ENCODE measurements at regions not wholly inside any gene's neighbourhood (a gene's known extent, or its start where the extent isn't known, plus 50 kb on each side); places are given as distances from the start of the nearest gene placed in this dataset.

- Histone ChIP-seq H2AK5ac (ENCODE audit: low read length, severe bottlenecking) (no peak overlapping the region), H2BK5ac (ENCODE audit: low read depth, low read length, poor library complexity, severe bottlenecking) (no peak overlapping the region), H3K4me1 (ENCODE audit: control insufficient read depth, insufficient read depth, low read depth, low read length) (peaks cover 27% of the 10 kb centered on the region), H3K79me1 (replicated peaks; ENCODE audit: low read length, poor library complexity, severe bottlenecking) (no peaks in the 10 kb centered on the region), H2BK120ac (ENCODE audit: low read depth, low read length) (no peak overlapping the region), H2BK12ac (ENCODE audit: low read length in 2 of 2) (no peak overlapping the region), H3K4me3 (ENCODE audit: insufficient read depth in 1 of 2, low read depth in 1 of 2, low read length in 2 of 2) (no peak overlapping the region), H3K4ac (ENCODE audit: low read depth in 1 of 2, low read length in 2 of 2) (no peak overlapping the region), H3K18ac (ENCODE audit: low read depth in 1 of 2, low read length in 2 of 2) (no peak overlapping the region), H2BK15ac (ENCODE audit: low read depth, poor library complexity, severe bottlenecking) (no peak overlapping the region), H3K23ac (ENCODE audit: low read length in 2 of 2) (no peak overlapping the region), H4K8ac (ENCODE audit: low read length) (no peak overlapping the region), H3K9ac (ENCODE audit: low read length) (no peak overlapping the region), H3K36me3 (ENCODE audit: control insufficient read depth in 1 of 2, insufficient read depth in 2 of 2, low read depth in 1 of 2, low read length in 2 of 2) (no peaks in the 10 kb centered on the region), H3K27me3 (ENCODE audit: control insufficient read depth in 1 of 2, insufficient read depth in 1 of 2, low read length in 2 of 2) (peaks cover 36 to 43% of the 10 kb centered on the region in 2 experiments), H3K4me2 (ENCODE audit: low read length, poor library complexity, severe bottlenecking) (no peak overlapping the region), H4K91ac (ENCODE audit: low read length) (no peak overlapping the region), H3K14ac (ENCODE audit: low read length in 2 of 2) (no peak overlapping the region), H3K27ac (ENCODE audit: low read length, poor library complexity, severe bottlenecking) (no peak overlapping the region), H2AFZ (ENCODE audit: low read depth, low read length) (no peak overlapping the region), H3K9me3 (ENCODE audit: control insufficient read depth, low read length) (peaks cover 9% of the 10 kb centered on the region)
- no peak for DNase-seq
- 81% methylated on average over 23 of the region's 24 CpGs for WGBS
These were observed 54.2 kb upstream of the GRPEL1 start for GRCh38 chr4:7121866-7122653.

GRCh38 chr4:7121174-7121573 is 53.3 kb upstream of the GRPEL1 start:
- no peak overlapping the region for H4K8ac ChIP-seq (ENCODE audit: low read length)
- H3K4ac ChIP-seq (ENCODE audit: low read depth in 1 of 2, low read length in 2 of 2) = no peak overlapping the region
- H3K27ac ChIP-seq (ENCODE audit: low read length, poor library complexity, severe bottlenecking) = no peak overlapping the region
- peaks cover 9% of the 10 kb centered on the region for H3K9me3 ChIP-seq (ENCODE audit: control insufficient read depth, low read length)
- no peak overlapping the region for H2BK15ac ChIP-seq (ENCODE audit: low read depth, poor library complexity, severe bottlenecking)
- peaks cover 24% of the 10 kb centered on the region for H3K4me1 ChIP-seq (ENCODE audit: control insufficient read depth, insufficient read depth, low read depth, low read length)
- H3K14ac ChIP-seq (ENCODE audit: low read length in 2 of 2) = no peak overlapping the region
- H3K23ac ChIP-seq (ENCODE audit: low read length in 2 of 2) = no peak overlapping the region
- 88% methylated on average over 15 of the region's 15 CpGs for WGBS
- no peak overlapping the region for H2AFZ ChIP-seq (ENCODE audit: low read depth, low read length)
- H2AK5ac ChIP-seq (ENCODE audit: low read length, severe bottlenecking) = no peak overlapping the region
- no peak for DNase-seq
- H3K27me3 ChIP-seq (ENCODE audit: control insufficient read depth in 1 of 2, insufficient read depth in 1 of 2, low read length in 2 of 2) = peaks cover 45 to 52% of the 10 kb centered on the region in 2 experiments
- H3K36me3 ChIP-seq (ENCODE audit: control insufficient read depth in 1 of 2, insufficient read depth in 2 of 2, low read depth in 1 of 2, low read length in 2 of 2) = no peaks in the 10 kb centered on the region
- H3K4me3 ChIP-seq (ENCODE audit: insufficient read depth in 1 of 2, low read depth in 1 of 2, low read length in 2 of 2) = no peak overlapping the region
- no peak overlapping the region for H2BK5ac ChIP-seq (ENCODE audit: low read depth, low read length, poor library complexity, severe bottlenecking)
- no peak overlapping the region for H3K18ac ChIP-seq (ENCODE audit: low read depth in 1 of 2, low read length in 2 of 2)
- H2BK120ac ChIP-seq (ENCODE audit: low read depth, low read length) = no peak overlapping the region
- no peak overlapping the region for H2BK12ac ChIP-seq (ENCODE audit: low read length in 2 of 2)
- no peaks in the 10 kb centered on the region for H3K79me1 ChIP-seq (replicated peaks; ENCODE audit: low read length, poor library complexity, severe bottlenecking)
- no peak overlapping the region for H4K91ac ChIP-seq (ENCODE audit: low read length)
- H3K4me2 ChIP-seq (ENCODE audit: low read length, poor library complexity, severe bottlenecking) = no peak overlapping the region
- no peak overlapping the region for H3K9ac ChIP-seq (ENCODE audit: low read length)

DNA sequence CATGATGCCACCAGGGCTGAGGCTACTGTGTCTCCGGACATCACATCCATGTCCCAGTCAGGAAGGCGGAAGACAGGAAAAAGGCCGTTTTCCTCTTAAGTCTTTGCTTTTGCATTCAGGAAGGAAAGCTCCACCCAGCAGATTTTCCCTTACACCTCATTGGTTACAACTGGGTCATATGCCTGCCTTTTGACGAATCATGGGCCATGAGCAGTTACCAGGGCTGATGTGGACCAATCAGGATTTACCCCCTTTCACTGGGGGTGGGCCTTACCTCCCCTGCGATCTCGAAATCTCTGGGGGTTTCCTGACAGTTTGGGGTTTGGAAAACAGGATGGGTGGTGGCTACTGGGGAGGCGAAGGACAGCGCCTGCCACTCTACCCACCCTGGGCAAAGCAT is 52.5 kb upstream of the GRPEL1 start:
- Histone ChIP-seq H3K36me3 (ENCODE audit: control insufficient read depth in 1 of 2, insufficient read depth in 2 of 2, low read depth in 1 of 2, low read length in 2 of 2) (no peaks in the 10 kb centered on the region), H3K14ac (ENCODE audit: low read length in 2 of 2) (no peak overlapping the region), H3K27ac (ENCODE audit: low read length, poor library complexity, severe bottlenecking) (no peak overlapping the region), H3K23ac (ENCODE audit: low read length in 2 of 2) (no peak overlapping the region), H3K18ac (ENCODE audit: low read depth in 1 of 2, low read length in 2 of 2) (no peak overlapping the region), H2BK5ac (ENCODE audit: low read depth, low read length, poor library complexity, severe bottlenecking) (no peak overlapping the region), H3K4ac (ENCODE audit: low read depth in 1 of 2, low read length in 2 of 2) (no peak overlapping the region), H3K4me2 (ENCODE audit: low read length, poor library complexity, severe bottlenecking) (no peak overlapping the region), H2AK5ac (ENCODE audit: low read length, severe bottlenecking) (no peak overlapping the region), H4K8ac (ENCODE audit: low read length) (no peak overlapping the region), H2BK15ac (ENCODE audit: low read depth, poor library complexity, severe bottlenecking) (no peak overlapping the region), H3K9me3 (ENCODE audit: control insufficient read depth, low read length) (peaks cover 9% of the 10 kb centered on the region), H3K4me3 (ENCODE audit: insufficient read depth in 1 of 2, low read depth in 1 of 2, low read length in 2 of 2) (no peak overlapping the region), H3K9ac (ENCODE audit: low read length) (no peak overlapping the region), H2BK120ac (ENCODE audit: low read depth, low read length) (no peak overlapping the region), H2BK12ac (ENCODE audit: low read length in 2 of 2) (no peak overlapping the region), H3K79me1 (replicated peaks; ENCODE audit: low read length, poor library complexity, severe bottlenecking) (no peaks in the 10 kb centered on the region), H3K27me3 (ENCODE audit: control insufficient read depth in 1 of 2, insufficient read depth in 1 of 2, low read length in 2 of 2) (peaks cover 51 to 56% of the 10 kb centered on the region in 2 experiments), H2AFZ (ENCODE audit: low read depth, low read length) (no peak overlapping the region), H3K4me1 (ENCODE audit: control insufficient read depth, insufficient read depth, low read depth, low read length) (peaks cover 22% of the 10 kb centered on the region), H4K91ac (ENCODE audit: low read length) (no peak overlapping the region)
- 93% methylated on average over 8 of the region's 8 CpGs for whole genome bisulfite sequencing
- no peak for DNase-seq

DNA sequence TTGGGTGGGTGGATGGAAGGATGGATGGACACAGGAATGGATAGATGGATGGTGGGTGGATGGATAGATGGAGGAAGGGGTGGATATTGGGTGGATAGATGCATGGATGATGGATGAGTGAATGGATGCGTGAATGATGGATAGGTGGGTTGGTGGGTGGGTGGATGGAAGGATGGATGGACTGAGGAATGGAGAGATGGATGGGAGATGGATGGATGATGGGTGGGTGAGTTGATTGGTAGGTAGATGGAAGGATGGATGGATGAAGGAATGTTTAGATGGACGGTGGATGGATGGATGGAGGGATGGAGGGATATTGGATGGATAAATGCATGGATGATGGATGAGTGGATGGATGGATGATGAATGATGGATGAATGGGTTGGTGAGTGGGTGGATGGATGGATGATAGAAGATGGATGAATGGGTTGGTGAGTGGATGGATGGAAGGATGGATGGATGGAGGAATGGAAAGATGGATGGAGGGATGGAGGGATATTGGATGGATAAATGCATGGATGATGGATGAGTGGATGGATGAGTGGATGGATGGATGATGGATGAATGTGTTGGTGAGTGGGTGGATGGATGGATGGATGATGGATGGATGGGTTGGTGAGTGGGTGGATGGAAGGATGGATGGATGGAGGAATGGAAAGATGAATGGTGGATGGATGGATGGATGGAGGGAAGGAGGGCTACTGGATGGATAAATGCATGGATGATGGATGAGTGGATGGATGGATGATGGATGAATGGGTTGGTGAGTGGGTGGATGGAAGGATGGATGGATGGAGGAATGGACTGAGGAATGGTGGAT is 50.4 kb upstream of the GRPEL1 start:
- H2BK12ac ChIP-seq (ENCODE audit: low read length in 2 of 2) = no peak overlapping the region
- H2BK120ac ChIP-seq (ENCODE audit: low read depth, low read length) = no peak overlapping the region
- H2BK5ac ChIP-seq (ENCODE audit: low read depth, low read length, poor library complexity, severe bottlenecking) = no peak overlapping the region
- no peak overlapping the region for H3K9ac ChIP-seq (ENCODE audit: low read length)
- WGBS = 74% methylated on average over 2 of the region's 2 CpGs
- H3K4ac ChIP-seq (ENCODE audit: low read depth in 1 of 2, low read length in 2 of 2) = no peak overlapping the region
- no peak overlapping the region for H2AK5ac ChIP-seq (ENCODE audit: low read length, severe bottlenecking)
- no peak overlapping the region for H2BK15ac ChIP-seq (ENCODE audit: low read depth, poor library complexity, severe bottlenecking)
- H3K27ac ChIP-seq (ENCODE audit: low read length, poor library complexity, severe bottlenecking) = no peak overlapping the region
- peaks cover 51 to 53% of the 10 kb centered on the region in 2 experiments for H3K27me3 ChIP-seq (ENCODE audit: control insufficient read depth in 1 of 2, insufficient read depth in 1 of 2, low read length in 2 of 2)
- peaks cover 14% of the 10 kb centered on the region for H3K4me1 ChIP-seq (ENCODE audit: control insufficient read depth, insufficient read depth, low read depth, low read length)
- H3K4me2 ChIP-seq (ENCODE audit: low read length, poor library complexity, severe bottlenecking) = no peak overlapping the region
- no peak overlapping the region for H4K91ac ChIP-seq (ENCODE audit: low read length)
- no peak overlapping the region for H3K4me3 ChIP-seq (ENCODE audit: insufficient read depth in 1 of 2, low read depth in 1 of 2, low read length in 2 of 2)
- no peak for DNase-seq
- no peaks in the 10 kb centered on the region for H3K79me1 ChIP-seq (replicated peaks; ENCODE audit: low read length, poor library complexity, severe bottlenecking)
- H3K9me3 ChIP-seq (ENCODE audit: control insufficient read depth, low read length) = peaks cover 9% of the 10 kb centered on the region
- H3K23ac ChIP-seq (ENCODE audit: low read length in 2 of 2) = no peak overlapping the region
- H3K18ac ChIP-seq (ENCODE audit: low read depth in 1 of 2, low read length in 2 of 2) = no peak overlapping the region
- no peak overlapping the region for H2AFZ ChIP-seq (ENCODE audit: low read depth, low read length)
- H3K14ac ChIP-seq (ENCODE audit: low read length in 2 of 2) = no peak overlapping the region
- H3K36me3 ChIP-seq (ENCODE audit: control insufficient read depth in 1 of 2, insufficient read depth in 2 of 2, low read depth in 1 of 2, low read length in 2 of 2) = no peaks in the 10 kb centered on the region
- no peak overlapping the region for H4K8ac ChIP-seq (ENCODE audit: low read length)

Data from mesenchymal stem cell (in vitro differentiated cells and primary cell).